ENCODE measurements at regions not wholly inside any gene's neighbourhood (a gene's known extent, or its start where the extent isn't known, plus 50 kb on each side); places are given as distances from the start of the nearest gene placed in this dataset.

- FAIRE-seq (no peak), ATAC-seq (peak; percentile 70), DNase-seq (ENCODE audit: low spot score) (no peak)
- peaks cover 46% of the 10 kb centered on the region for H3K4me1 ChIP-seq (ENCODE audit: insufficient read depth, low read length)
- H3K27me3 ChIP-seq (ENCODE audit: control insufficient read depth in 1 of 2, insufficient read depth in 2 of 2, low read length in 2 of 2) = no peaks in the 10 kb centered on the region
- intact Hi-C loops (cut with micrococcal nuclease; ENCODE audit: unreplicated experiment) = no loop called here
- ChIA-PET POLR2A (interaction anchor here (1.0 kb wide), 1 partner anchor 43 kb away, joined by 3 read pairs; no protein-coding TSS in a partner anchor), CTCF (ENCODE audit: low intra/inter-chr PET ratio, low total read pairs) (no interaction called here)
- in situ Hi-C loops (cut with HindIII; ENCODE audit: extremely low pct_ligation_motif_present, low pct_unique_long_range_greater_than_20kb) = no loop called here
- no TSS peak for BruUV-seq (replicated peaks)
- no peaks in the 10 kb centered on the region for H3K36me3 ChIP-seq (replicated peaks in 1 of 2; ENCODE audit: control insufficient read depth in 1 of 2, insufficient read depth in 2 of 2, low read length in 2 of 2)
- no peak overlapping the region for H3K9ac ChIP-seq (ENCODE audit: insufficient read depth, low read depth, low read length)
- H3K79me2 ChIP-seq (ENCODE audit: insufficient read depth, low read length) = no peaks in the 10 kb centered on the region
- TF ChIP-seq ATF7 (IDR thresholded peaks at IDR 0.05) (no peak), ATF7 (CRISPR knock-in tag; IDR thresholded peaks at IDR 0.05) (no peak), HNF4A (CRISPR knock-in tag; IDR thresholded peaks at IDR 0.05) (0 out of 2 replicates have a peak, but pooled peaks have one; percentile 29), FOXA1 (IDR thresholded peaks at IDR 0.05) (no peak), FOXA1 (CRISPR knock-in tag; IDR thresholded peaks at IDR 0.05) (peak; percentile 37; the same call in 1 of the 2 replicates)
- H4K20me1 ChIP-seq (ENCODE audit: insufficient read depth, low read length) = no peaks in the 10 kb centered on the region
- 0% methylated on average over 4 of the region's 5 CpGs for WGBS (ENCODE audit: low lambda C conversion rate)
- H3K4me2 ChIP-seq (ENCODE audit: low read depth, low read length) = peak overlapping the region; percentile 43
- no peak overlapping the region for H3K27ac ChIP-seq (ENCODE audit: extremely low read length, insufficient read depth, low read length)
- no peak overlapping the region for H3K4me3 ChIP-seq (replicated peaks in 1 of 3; ENCODE audit: insufficient read depth in 1 of 3, low read depth in 2 of 3, low read length in 3 of 3)
- H2AFZ ChIP-seq (ENCODE audit: low read length) = peak overlapping the region; percentile 42
- no peaks in the 10 kb centered on the region for H3K9me3 ChIP-seq (ENCODE audit: low read length)
Observed at GRCh38 chr18:22044474-22045220, 124.7 kb upstream of the GATA6 start.

DNA sequence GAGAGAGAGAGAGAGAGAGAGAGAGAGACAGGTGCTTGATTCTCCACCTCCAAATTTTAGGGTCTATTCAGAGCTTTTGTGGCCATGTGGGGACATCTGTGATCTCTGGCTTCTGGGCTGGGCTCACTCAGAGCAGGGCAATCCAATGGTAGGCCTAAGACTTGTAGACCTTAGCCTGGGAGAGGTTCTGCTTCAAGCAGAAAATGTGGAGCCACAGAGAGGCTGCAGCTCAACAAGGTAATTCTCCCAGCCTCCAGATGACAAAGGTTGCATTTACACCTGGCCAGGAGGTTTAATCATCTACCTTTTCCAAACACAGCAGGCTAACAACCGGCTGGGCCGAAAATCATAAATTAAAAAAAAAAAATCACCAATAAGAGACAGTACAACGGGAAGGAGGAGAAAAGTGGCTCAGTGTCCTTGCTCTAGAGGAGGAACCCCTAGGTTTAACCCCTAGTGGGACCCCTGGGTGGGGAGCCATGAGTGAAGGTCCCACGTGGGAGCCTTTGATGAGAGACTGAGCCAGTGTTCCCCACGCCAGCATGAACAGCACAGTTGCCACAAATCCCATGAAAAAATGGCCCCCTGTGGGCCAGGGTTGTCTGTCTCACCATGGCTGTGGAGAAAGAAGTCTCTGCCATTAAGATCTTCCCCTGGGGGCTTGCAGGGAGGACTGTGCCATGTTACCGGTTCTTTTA is 124.0 kb upstream of the GATA6 start:
- Histone ChIP-seq H3K36me3 (replicated peaks in 1 of 2; ENCODE audit: control insufficient read depth in 1 of 2, insufficient read depth in 2 of 2, low read length in 2 of 2) (no peaks in the 10 kb centered on the region), H3K79me2 (ENCODE audit: insufficient read depth, low read length) (no peaks in the 10 kb centered on the region), H3K27ac (ENCODE audit: extremely low read length, insufficient read depth, low read length) (no peak overlapping the region), H3K9me3 (ENCODE audit: low read length) (no peaks in the 10 kb centered on the region), H3K27me3 (ENCODE audit: control insufficient read depth in 1 of 2, insufficient read depth in 2 of 2, low read length in 2 of 2) (no peaks in the 10 kb centered on the region), H4K20me1 (ENCODE audit: insufficient read depth, low read length) (no peaks in the 10 kb centered on the region), H3K4me3 (replicated peaks in 1 of 3; ENCODE audit: insufficient read depth in 1 of 3, low read depth in 2 of 3, low read length in 3 of 3) (no peak overlapping the region), H3K4me1 (ENCODE audit: insufficient read depth, low read length) (peaks cover 49% of the 10 kb centered on the region), H3K9ac (ENCODE audit: insufficient read depth, low read depth, low read length) (no peak overlapping the region), H3K4me2 (ENCODE audit: low read depth, low read length) (peak overlapping the region; percentile 43; the same call in 1 of the 2 replicates), H2AFZ (ENCODE audit: low read length) (no peak overlapping the region)
- no peak for DNase-seq (ENCODE audit: low spot score)
- 12% methylated on average over 5 of the region's 6 CpGs for WGBS (ENCODE audit: low lambda C conversion rate)
- no peak for FAIRE-seq
- no TSS peak for BruUV-seq (replicated peaks)
- in situ Hi-C loops (cut with HindIII; ENCODE audit: extremely low pct_ligation_motif_present, low pct_unique_long_range_greater_than_20kb) (no loop called here), intact Hi-C loops (cut with micrococcal nuclease; ENCODE audit: unreplicated experiment) (no loop called here)
- POLR2A ChIA-PET = interaction anchor here (1.0 kb wide), 1 partner anchor 44 kb away, joined by 3 read pairs; no protein-coding TSS in a partner anchor
- TF ChIP-seq ZNF710 (CRISPR knock-in tag; IDR thresholded peaks at IDR 0.05; ENCODE audit: borderline replicate concordance) = 0 out of 2 replicates have a peak, but pooled peaks have one; percentile 43
- no peak for TF ChIP-seq ZNF496 (CRISPR knock-in tag; IDR thresholded peaks at IDR 0.05; ENCODE audit: insufficient replicate concordance)
- TF ChIP-seq ETV5 (CRISPR knock-in tag; IDR thresholded peaks at IDR 0.05; ENCODE audit: borderline replicate concordance) = no peak
- CTCF ChIA-PET (ENCODE audit: low intra/inter-chr PET ratio, low total read pairs) = no interaction called here
- peak; percentile 57 for ATAC-seq
